Sigmoid colon (tissue), 6 donors: ENCODE measurements at regions not wholly inside any gene's neighbourhood (a gene's known extent, or its start where the extent isn't known, plus 50 kb on each side); places are given as distances from the start of the nearest gene placed in this dataset.

Experiments used
- DNase-seq: peaks from one replicate; pipeline ENCODE4 v3.0.0-alpha.2; 2019
- H3K27ac ChIP-seq, 4 donors: fragments of 200-600 bp; sonication (generic); one replicate each; pipeline ENCODE4 v1.5.1; 2016 to 2019; ENCODE audit warnings: mild to moderate bottlenecking in 1 of 4
- H3K27me3 ChIP-seq, 3 donors: fragments of 200-600 bp; sonication (generic); one replicate each; pipeline ENCODE4 v1.5.1; 2019; ENCODE audit warnings: mild to moderate bottlenecking in 1 of 3
- H3K36me3 ChIP-seq, 4 donors: fragments of 200-600 bp; sonication (generic); one replicate each; pipeline ENCODE4 v1.5.1; 2016 to 2019
- H3K4me1 ChIP-seq, 4 donors: fragments of 200-600 bp; sonication (generic); one replicate each; pipeline ENCODE4 v1.5.1; 2017 to 2019
- H3K4me3 ChIP-seq, 4 donors: fragments of 200-600 bp; sonication (generic); one replicate each; pipeline ENCODE4 v1.5.1; 2017 to 2019; ENCODE audit warnings: mild to moderate bottlenecking in 2 of 4, moderate library complexity in 1 of 4
- H3K9me3 ChIP-seq, 4 donors: fragments of 200-600 bp in 3 of 4; sonication (generic) in 3 of 4; one replicate each; pipeline versions ENCODE4 v1.5.1 to v1.6.1; 2013 to 2019
- EP300 ChIP-seq, 4 donors: sonication (generic); formaldehyde crosslinking; IDR thresholded peaks; one replicate each; pipeline ENCODE4 v1.6.1; 2017; ENCODE audit warnings: antibody characterized with exemption in 4 of 4
- POLR2A ChIP-seq, 2 donors: fragments of 450-650 bp; IDR thresholded peaks; one replicate each; pipeline ENCODE4 v1.6.1; 2016; ENCODE audit warnings: antibody characterized with exemption in 2 of 2, mild to moderate bottlenecking in 2 of 2, moderate library complexity in 2 of 2
- POLR2AphosphoS5 ChIP-seq, 4 donors: sonication (generic); formaldehyde crosslinking; IDR thresholded peaks; one replicate each; pipeline ENCODE4 v1.6.1; 2017; ENCODE audit warnings: antibody characterized with exemption in 4 of 4
- WGBS, 2 donors: extraction: QIAGEN DNeasy Blood & Tissue Kit; methylation state at CpG; one replicate each; pipeline ENCODE4 v1.1.7; 2013; 5-methylcytosine and 5-hydroxymethylcytosine counted together
- intact Hi-C: fragments of 100-400 bp; cut with DNase I; formaldehyde crosslinking; loops from one replicate; pipeline ENCODE4 v1.15.1; 2023
- TF ChIP-seq, protein P1 (sequence below), 4 experiments: fragments of 450-650 bp in 3 of 4; fragments of 200-600 bp in 1 of 4; IDR thresholded peaks; one replicate each; pipeline ENCODE4 v1.5.1; 2016 to 2019; ENCODE audit warnings: antibody characterized with exemption in 4 of 4, mild to moderate bottlenecking in 3 of 4, moderate library complexity in 2 of 4
- donor health status: healthy with polysubstance abuse.
- donor health status: healthy.

DNA sequence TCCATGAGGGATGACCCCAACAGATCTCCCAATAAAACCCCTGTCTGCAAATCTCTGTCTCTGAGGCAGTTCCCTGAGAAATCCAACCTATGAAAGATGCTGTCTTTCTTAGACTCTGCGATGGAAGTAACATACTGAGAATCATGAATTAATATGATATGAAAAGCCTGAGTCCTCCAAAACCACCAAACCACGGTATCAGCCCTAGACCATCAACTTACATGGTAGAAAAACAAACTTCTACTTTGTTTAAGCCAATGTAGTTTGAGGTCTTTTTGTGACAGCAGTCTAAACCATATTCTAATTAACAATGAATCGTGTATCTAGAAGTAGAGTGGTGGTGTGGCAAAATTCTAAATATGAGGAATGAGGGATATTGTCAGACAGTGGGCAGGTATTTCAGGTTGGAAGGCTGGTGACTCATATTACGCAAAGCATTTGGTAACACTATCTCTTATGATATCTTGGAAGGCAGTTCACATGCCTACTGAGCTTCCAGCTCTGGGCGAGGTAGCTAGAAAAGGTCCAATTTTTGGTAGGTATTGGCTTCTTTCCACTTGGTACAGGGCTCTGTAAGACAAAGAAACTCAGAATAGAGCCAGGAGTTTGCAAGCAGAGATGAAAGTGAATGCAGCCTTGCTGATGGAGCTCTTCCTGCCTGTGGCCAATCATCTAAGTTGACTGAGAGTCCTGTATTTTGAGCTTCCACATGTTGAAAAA is 215.8 kb downstream of the ZFP36L2 start:
- no peaks in the 10 kb centered on the region for H3K4me1 ChIP-seq
- no peak overlapping the region for H3K4me3 ChIP-seq
- no peak for DNase-seq
- no peaks in the 10 kb centered on the region for H3K27me3 ChIP-seq
- H3K27ac ChIP-seq: no peak overlapping the region
- no peaks in the 10 kb centered on the region for H3K36me3 ChIP-seq
- no peaks in the 10 kb centered on the region for H3K9me3 ChIP-seq
- intact Hi-C loops: no loop called here
- TF ChIP-seq POLR2AphosphoS5 (IDR thresholded peaks at IDR 0.05) (no peak), EP300 (IDR thresholded peaks at IDR 0.05) (no peak), POLR2A (IDR thresholded peaks at IDR 0.05) (no peak)
- TF ChIP-seq, protein P1, sequence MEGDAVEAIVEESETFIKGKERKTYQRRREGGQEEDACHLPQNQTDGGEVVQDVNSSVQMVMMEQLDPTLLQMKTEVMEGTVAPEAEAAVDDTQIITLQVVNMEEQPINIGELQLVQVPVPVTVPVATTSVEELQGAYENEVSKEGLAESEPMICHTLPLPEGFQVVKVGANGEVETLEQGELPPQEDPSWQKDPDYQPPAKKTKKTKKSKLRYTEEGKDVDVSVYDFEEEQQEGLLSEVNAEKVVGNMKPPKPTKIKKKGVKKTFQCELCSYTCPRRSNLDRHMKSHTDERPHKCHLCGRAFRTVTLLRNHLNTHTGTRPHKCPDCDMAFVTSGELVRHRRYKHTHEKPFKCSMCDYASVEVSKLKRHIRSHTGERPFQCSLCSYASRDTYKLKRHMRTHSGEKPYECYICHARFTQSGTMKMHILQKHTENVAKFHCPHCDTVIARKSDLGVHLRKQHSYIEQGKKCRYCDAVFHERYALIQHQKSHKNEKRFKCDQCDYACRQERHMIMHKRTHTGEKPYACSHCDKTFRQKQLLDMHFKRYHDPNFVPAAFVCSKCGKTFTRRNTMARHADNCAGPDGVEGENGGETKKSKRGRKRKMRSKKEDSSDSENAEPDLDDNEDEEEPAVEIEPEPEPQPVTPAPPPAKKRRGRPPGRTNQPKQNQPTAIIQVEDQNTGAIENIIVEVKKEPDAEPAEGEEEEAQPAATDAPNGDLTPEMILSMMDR (IDR thresholded peaks at IDR 0.05): no peak
- WGBS, 2 donors: 66 to 71% methylated on average over 5 of the region's 5 CpGs

DNA sequence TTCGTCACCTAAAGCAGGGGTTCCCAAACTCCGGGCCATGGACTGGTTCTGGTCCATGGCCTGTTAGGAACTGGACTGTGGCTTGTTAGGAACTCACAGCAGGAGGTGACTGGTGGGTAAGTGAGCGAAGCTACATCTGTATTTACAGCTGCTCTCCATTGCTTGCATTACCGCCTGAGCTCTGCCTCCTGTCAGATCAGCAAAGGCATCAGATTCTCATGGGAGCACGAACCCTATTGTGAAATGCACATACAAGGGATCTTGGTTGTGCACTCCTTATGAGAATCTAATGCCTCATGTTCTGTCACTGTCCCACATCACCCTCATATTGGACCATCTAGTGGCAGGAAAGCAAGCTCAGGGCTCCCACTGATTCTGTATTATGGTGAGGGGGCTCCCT is 217.0 kb downstream of the ZFP36L2 start:
- DNase-seq: no peak
- H3K27ac ChIP-seq: no peak overlapping the region
- 95 to 97% methylated on average over 5 of the region's 5 CpGs for WGBS, 2 donors
- H3K27me3 ChIP-seq: no peaks in the 10 kb centered on the region
- no peaks in the 10 kb centered on the region for H3K36me3 ChIP-seq
- no peak overlapping the region for H3K4me3 ChIP-seq
- intact Hi-C loops: no loop called here
- no peaks in the 10 kb centered on the region for H3K9me3 ChIP-seq
- H3K4me1 ChIP-seq: no peaks in the 10 kb centered on the region
- no peak for TF ChIP-seq EP300 (IDR thresholded peaks at IDR 0.05)
- TF ChIP-seq POLR2A (IDR thresholded peaks at IDR 0.05): no peak
- TF ChIP-seq POLR2AphosphoS5 (IDR thresholded peaks at IDR 0.05): no peak
- TF ChIP-seq, protein P1 (IDR thresholded peaks at IDR 0.05): no peak

DNA sequence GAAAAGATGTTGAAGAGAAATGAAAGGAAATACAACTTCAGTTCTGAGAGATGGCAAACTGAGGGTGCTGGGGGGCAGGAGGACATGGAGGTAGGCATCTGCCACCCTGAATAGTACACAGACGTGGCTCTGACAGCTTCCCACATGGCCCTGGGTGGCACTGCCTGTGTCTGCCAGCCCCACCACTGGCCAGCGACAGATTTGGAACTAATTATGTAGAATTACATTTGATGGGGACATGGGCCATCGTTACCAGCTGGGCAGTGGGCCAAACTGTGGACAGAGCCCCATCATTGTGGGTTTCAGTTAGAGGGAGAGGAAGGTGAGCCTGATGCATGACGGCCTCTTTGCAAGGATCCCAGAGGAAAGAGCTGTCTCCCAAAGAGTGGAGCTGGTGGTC is 216.0 kb upstream of the HAAO start:
- Histone ChIP-seq H3K4me1 (no peaks in the 10 kb centered on the region), H3K36me3 (no peaks in the 10 kb centered on the region), H3K9me3 (no peaks in the 10 kb centered on the region), H3K27ac (no peak overlapping the region), H3K27me3 (no peaks in the 10 kb centered on the region), H3K4me3 (no peak overlapping the region)
- no peak for DNase-seq
- WGBS, 2 donors: 67 to 90% methylated on average over 4 of the region's 4 CpGs
- TF ChIP-seq EP300 (IDR thresholded peaks at IDR 0.05): no peak
- TF ChIP-seq POLR2AphosphoS5 (IDR thresholded peaks at IDR 0.05): no peak
- no peak for TF ChIP-seq POLR2A (IDR thresholded peaks at IDR 0.05)
- TF ChIP-seq, protein P1 (IDR thresholded peaks at IDR 0.05): no peak
- intact Hi-C loops: no loop called here

DNA sequence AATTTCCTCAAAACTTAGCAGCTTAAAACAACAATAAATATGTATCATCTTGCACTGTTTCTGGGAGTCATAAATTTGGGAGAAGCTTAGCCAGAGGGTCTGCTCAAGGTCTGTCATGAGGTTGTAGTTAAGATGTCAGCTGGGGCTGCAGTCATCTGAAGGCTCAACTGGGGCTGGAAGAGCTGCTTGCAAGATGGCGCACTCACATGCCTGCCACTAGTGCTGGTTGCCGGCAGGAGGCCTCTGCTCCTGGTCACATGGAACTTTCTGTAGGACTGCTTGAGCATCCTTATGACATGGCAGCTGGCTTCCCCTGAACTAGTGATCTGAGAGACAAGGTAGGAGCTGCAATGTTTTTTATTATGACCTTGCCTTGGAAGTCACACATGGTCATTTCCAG is 215.5 kb upstream of the HAAO start:
- 69 to 98% methylated on average over 2 of the region's 2 CpGs for WGBS, 2 donors
- TF ChIP-seq EP300 (IDR thresholded peaks at IDR 0.05) (no peak), POLR2A (IDR thresholded peaks at IDR 0.05) (no peak), POLR2AphosphoS5 (IDR thresholded peaks at IDR 0.05) (no peak)
- TF ChIP-seq, protein P1 (IDR thresholded peaks at IDR 0.05): no peak
- DNase-seq: no peak

More for the DNA sequence above, 215.5 kb upstream of the HAAO start:
- H3K4me3 ChIP-seq: no peak overlapping the region
- intact Hi-C loops: no loop called here
- no peaks in the 10 kb centered on the region for H3K4me1 ChIP-seq
- H3K27me3 ChIP-seq: no peaks in the 10 kb centered on the region
- no peak overlapping the region for H3K27ac ChIP-seq
- no peaks in the 10 kb centered on the region for H3K36me3 ChIP-seq
- no peaks in the 10 kb centered on the region for H3K9me3 ChIP-seq
